Esophagus squamous epithelium (tissue), 4 donors: ENCODE measurements at regions not wholly inside any gene's neighbourhood (a gene's known extent, or its start where the extent isn't known, plus 50 kb on each side); places are given as distances from the start of the nearest gene placed in this dataset.

Source experiments
- CTCF ChIP-seq, 6 experiments: fragments of 450-650 bp in 4 of 6; fragments of 200-600 bp in 2 of 6; sonication (generic) in 2 of 6; IDR thresholded peaks; one replicate each; pipeline ENCODE4 v1.5.1; 2016 to 2019; ENCODE audit warnings: antibody characterized with exemption in 6 of 6, mild to moderate bottlenecking in 4 of 6, moderate library complexity in 4 of 6
- POLR2A ChIP-seq, 4 donors: fragments of 450-650 bp; IDR thresholded peaks; one replicate each; pipeline ENCODE4 v1.6.1; 2017; ENCODE audit warnings: antibody characterized with exemption in 4 of 4, mild to moderate bottlenecking in 4 of 4, moderate library complexity in 3 of 4

DNA sequence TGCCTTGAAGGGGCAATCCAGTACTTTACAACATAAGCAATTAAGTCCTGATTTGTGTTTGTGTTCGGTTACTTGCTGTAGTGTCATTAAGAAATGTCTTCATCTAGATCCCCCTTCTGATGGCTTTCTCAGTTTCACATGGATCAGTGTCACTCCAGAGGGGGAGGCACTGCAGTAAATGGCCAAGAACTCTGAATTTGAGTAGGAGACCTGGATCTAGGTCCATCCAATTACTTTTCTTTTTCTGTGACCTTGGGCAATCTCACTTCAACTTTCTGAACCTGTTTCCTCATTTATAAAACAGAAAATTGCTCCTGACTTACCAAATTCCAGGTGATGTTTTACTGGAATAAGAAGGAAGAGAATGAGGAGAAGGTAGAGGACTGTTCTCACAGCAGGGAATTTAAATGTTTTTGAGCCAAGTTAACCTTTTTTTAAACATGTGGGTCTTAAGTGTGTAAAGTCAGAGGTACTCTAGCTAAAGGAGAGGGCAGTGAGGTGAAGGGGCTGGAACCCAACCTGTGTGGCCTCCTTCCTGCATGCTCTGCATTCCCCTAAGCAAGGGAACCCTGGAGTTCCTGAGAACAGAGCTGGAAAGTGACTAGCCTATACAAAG, 285.5 kb downstream of the HACE1 start:
- TF ChIP-seq POLR2A (IDR thresholded peaks at IDR 0.05) (no peak), CTCF (IDR thresholded peaks at IDR 0.05) (no peak)
